ENCODE measurements at regions not wholly inside any gene's neighbourhood (a gene's known extent, or its start where the extent isn't known, plus 50 kb on each side); places are given as distances from the start of the nearest gene placed in this dataset.

DNA sequence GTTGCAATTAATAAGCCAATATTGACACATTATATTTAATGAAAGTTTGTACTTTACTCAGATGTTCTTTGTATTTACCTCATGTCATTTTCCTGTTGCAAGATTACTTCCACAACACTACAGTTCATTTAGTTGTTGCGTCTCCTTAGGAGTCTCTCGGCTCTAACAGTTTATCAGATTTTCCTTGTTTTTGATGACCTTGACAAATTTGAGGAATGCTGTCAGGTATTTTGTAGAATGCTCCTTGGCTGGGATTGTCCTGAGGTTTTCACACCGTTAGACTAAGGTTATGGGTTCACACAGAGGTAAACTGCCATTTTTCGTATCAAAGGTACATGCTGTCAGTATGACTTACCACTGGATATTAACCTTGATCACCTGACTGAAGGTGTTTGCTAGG is 416.6 kb upstream of the TNP1 start:
- Histone ChIP-seq H3K9ac (ENCODE audit: low read length) (no peak overlapping the region), H3K4me3 (ENCODE audit: insufficient read depth, low read length, poor library complexity, severe bottlenecking) (no peak overlapping the region), H3K27me3 (ENCODE audit: low read length) (no peaks in the 10 kb centered on the region), H3K36me3 (ENCODE audit: low read length) (no peaks in the 10 kb centered on the region), H3K9me3 (ENCODE audit: insufficient read depth, low read length) (no peaks in the 10 kb centered on the region), H3K79me2 (ENCODE audit: insufficient read depth, low read length) (no peaks in the 10 kb centered on the region), H2AFZ (ENCODE audit: low read depth, low read length, severe bottlenecking) (no peak overlapping the region), H3K27ac (ENCODE audit: low read depth, low read length) (no peak overlapping the region), H4K20me1 (ENCODE audit: low read depth, low read length) (no peaks in the 10 kb centered on the region), H3F3A (ENCODE audit: insufficient read depth) (no peaks in the 10 kb centered on the region), H3K9me2 (replicated peaks; ENCODE audit: insufficient read depth, low read length) (no peaks in the 10 kb centered on the region), H3K4me2 (ENCODE audit: low read depth, low read length, poor library complexity, severe bottlenecking) (no peak overlapping the region)
- TF ChIP-seq, protein P1, sequence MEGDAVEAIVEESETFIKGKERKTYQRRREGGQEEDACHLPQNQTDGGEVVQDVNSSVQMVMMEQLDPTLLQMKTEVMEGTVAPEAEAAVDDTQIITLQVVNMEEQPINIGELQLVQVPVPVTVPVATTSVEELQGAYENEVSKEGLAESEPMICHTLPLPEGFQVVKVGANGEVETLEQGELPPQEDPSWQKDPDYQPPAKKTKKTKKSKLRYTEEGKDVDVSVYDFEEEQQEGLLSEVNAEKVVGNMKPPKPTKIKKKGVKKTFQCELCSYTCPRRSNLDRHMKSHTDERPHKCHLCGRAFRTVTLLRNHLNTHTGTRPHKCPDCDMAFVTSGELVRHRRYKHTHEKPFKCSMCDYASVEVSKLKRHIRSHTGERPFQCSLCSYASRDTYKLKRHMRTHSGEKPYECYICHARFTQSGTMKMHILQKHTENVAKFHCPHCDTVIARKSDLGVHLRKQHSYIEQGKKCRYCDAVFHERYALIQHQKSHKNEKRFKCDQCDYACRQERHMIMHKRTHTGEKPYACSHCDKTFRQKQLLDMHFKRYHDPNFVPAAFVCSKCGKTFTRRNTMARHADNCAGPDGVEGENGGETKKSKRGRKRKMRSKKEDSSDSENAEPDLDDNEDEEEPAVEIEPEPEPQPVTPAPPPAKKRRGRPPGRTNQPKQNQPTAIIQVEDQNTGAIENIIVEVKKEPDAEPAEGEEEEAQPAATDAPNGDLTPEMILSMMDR (IDR thresholded peaks at IDR 0.05; ENCODE audit: insufficient read depth, low read length, poor library complexity, severe bottlenecking): no peak
- TF ChIP-seq EZH2phosphoT487 (conservative IDR thresholded peaks at IDR 0.05; ENCODE audit: low read length): no peak

DNA sequence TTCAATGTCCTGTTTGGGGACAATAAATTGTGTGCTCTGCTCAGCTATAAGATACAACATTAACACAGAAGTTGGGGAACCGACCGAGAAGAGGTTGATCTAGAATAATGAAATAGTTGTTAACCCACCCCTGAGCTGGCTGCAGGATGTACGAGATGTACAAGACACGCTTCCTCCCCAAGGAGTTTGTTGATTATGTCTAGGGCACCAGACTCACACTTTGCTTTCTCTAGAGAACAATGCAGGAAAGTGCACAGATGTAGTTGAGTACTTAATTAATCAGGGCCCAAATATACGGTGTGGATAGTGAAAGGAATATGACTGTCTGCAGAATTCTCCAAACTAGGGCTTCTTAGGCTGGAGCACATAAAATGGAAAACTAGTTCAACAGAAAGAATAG is 415.2 kb upstream of the TNP1 start:
- no peak overlapping the region for H3K4me3 ChIP-seq (ENCODE audit: insufficient read depth, low read length, poor library complexity, severe bottlenecking)
- no peaks in the 10 kb centered on the region for H3K27me3 ChIP-seq (ENCODE audit: low read length)
- H3K9ac ChIP-seq (ENCODE audit: low read length): no peak overlapping the region
- H3F3A ChIP-seq (ENCODE audit: insufficient read depth): no peaks in the 10 kb centered on the region
- H3K79me2 ChIP-seq (ENCODE audit: insufficient read depth, low read length): no peaks in the 10 kb centered on the region
- no peak overlapping the region for H2AFZ ChIP-seq (ENCODE audit: low read depth, low read length, severe bottlenecking)
- no peaks in the 10 kb centered on the region for H3K9me3 ChIP-seq (ENCODE audit: insufficient read depth, low read length)
- TF ChIP-seq, protein P1 (IDR thresholded peaks at IDR 0.05; ENCODE audit: insufficient read depth, low read length, poor library complexity, severe bottlenecking): no peak
- TF ChIP-seq EZH2phosphoT487 (conservative IDR thresholded peaks at IDR 0.05; ENCODE audit: low read length): no peak
- no peak overlapping the region for H3K4me2 ChIP-seq (ENCODE audit: low read depth, low read length, poor library complexity, severe bottlenecking)
- H3K9me2 ChIP-seq (replicated peaks; ENCODE audit: insufficient read depth, low read length): no peaks in the 10 kb centered on the region
- H4K20me1 ChIP-seq (ENCODE audit: low read depth, low read length): no peaks in the 10 kb centered on the region
- no peaks in the 10 kb centered on the region for H3K36me3 ChIP-seq (ENCODE audit: low read length)
- H3K27ac ChIP-seq (ENCODE audit: low read depth, low read length): no peak overlapping the region

DNA sequence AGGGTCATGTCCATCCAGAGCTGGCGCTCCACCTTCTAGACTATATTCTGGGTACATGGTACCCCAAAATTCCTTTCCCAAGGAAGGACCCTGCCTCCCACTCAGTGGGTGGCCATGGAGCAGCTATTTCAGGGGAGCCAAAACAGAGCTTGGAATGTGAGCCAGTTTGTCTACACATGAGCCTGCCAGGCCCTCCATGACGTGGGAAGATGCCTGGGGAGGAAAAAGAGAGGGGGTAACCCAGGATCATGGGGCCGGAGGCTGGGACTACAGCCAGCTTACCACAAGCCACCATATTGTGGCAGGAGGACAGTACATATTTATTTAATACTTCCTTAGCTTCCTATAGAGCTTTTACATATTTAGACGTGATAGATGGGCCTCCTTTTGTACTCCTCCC is 414.7 kb upstream of the TNP1 start:
- Histone ChIP-seq H3K4me2 (ENCODE audit: low read depth, low read length, poor library complexity, severe bottlenecking) (no peak overlapping the region), H3K27ac (ENCODE audit: low read depth, low read length) (no peak overlapping the region), H3K36me3 (ENCODE audit: low read length) (no peaks in the 10 kb centered on the region), H3F3A (ENCODE audit: insufficient read depth) (no peaks in the 10 kb centered on the region), H3K9me3 (ENCODE audit: insufficient read depth, low read length) (no peaks in the 10 kb centered on the region), H3K9me2 (replicated peaks; ENCODE audit: insufficient read depth, low read length) (no peaks in the 10 kb centered on the region), H3K4me3 (ENCODE audit: insufficient read depth, low read length, poor library complexity, severe bottlenecking) (no peak overlapping the region), H3K27me3 (ENCODE audit: low read length) (no peaks in the 10 kb centered on the region), H3K79me2 (ENCODE audit: insufficient read depth, low read length) (no peaks in the 10 kb centered on the region), H2AFZ (ENCODE audit: low read depth, low read length, severe bottlenecking) (no peak overlapping the region), H4K20me1 (ENCODE audit: low read depth, low read length) (no peaks in the 10 kb centered on the region), H3K9ac (ENCODE audit: low read length) (no peak overlapping the region)
- TF ChIP-seq, protein P1 (IDR thresholded peaks at IDR 0.05; ENCODE audit: insufficient read depth, low read length, poor library complexity, severe bottlenecking): no peak
- no peak for TF ChIP-seq EZH2phosphoT487 (conservative IDR thresholded peaks at IDR 0.05; ENCODE audit: low read length)

DNA sequence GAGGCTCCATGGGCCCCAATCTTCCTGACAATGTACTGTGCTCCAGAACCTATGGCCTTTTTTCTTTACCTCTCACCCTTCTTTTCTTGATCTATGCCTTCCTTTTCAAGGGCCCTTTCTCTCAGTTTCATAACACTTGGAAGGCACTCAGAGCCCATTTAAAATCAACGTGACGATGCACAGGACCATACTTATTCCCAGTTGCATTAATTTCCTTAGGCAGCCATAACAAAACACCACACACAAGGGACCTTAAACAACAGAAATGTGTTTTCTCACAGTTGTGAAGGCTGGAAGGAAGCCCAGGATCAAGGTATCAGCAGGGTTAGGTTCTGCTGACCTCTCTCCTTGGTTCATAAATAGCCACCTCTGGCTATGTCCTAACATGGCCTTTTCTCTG is 414.0 kb upstream of the TNP1 start:
- H3K4me3 ChIP-seq (ENCODE audit: insufficient read depth, low read length, poor library complexity, severe bottlenecking): no peak overlapping the region
- H2AFZ ChIP-seq (ENCODE audit: low read depth, low read length, severe bottlenecking): no peak overlapping the region
- H3K9me3 ChIP-seq (ENCODE audit: insufficient read depth, low read length): no peaks in the 10 kb centered on the region
- no peak overlapping the region for H3K4me2 ChIP-seq (ENCODE audit: low read depth, low read length, poor library complexity, severe bottlenecking)
- H3K9ac ChIP-seq (ENCODE audit: low read length): no peak overlapping the region
- H3K36me3 ChIP-seq (ENCODE audit: low read length): no peaks in the 10 kb centered on the region
- no peaks in the 10 kb centered on the region for H3K79me2 ChIP-seq (ENCODE audit: insufficient read depth, low read length)
- no peaks in the 10 kb centered on the region for H3F3A ChIP-seq (ENCODE audit: insufficient read depth)
- H4K20me1 ChIP-seq (ENCODE audit: low read depth, low read length): no peaks in the 10 kb centered on the region
- no peaks in the 10 kb centered on the region for H3K27me3 ChIP-seq (ENCODE audit: low read length)
- TF ChIP-seq, protein P1 (IDR thresholded peaks at IDR 0.05; ENCODE audit: insufficient read depth, low read length, poor library complexity, severe bottlenecking): no peak
- TF ChIP-seq EZH2phosphoT487 (conservative IDR thresholded peaks at IDR 0.05; ENCODE audit: low read length): no peak
- H3K9me2 ChIP-seq (replicated peaks; ENCODE audit: insufficient read depth, low read length): no peaks in the 10 kb centered on the region
- no peak overlapping the region for H3K27ac ChIP-seq (ENCODE audit: low read depth, low read length)

All from SU-DHL-6 (cell line).